GM19240 (cell line): ENCODE measurements at regions not wholly inside any gene's neighbourhood (a gene's known extent, or its start where the extent isn't known, plus 50 kb on each side); places are given as distances from the start of the nearest gene placed in this dataset.
"Not testable (repeated sequence)": the region's sequence is repeated elsewhere in the genome, so short reads cannot be mapped to it uniquely, and the experiment has no call there.

Experiments
- DNase-seq: peaks from one replicate; pipeline ENCODE4 v3.0.0; 2011; ENCODE audit warnings: low spot score; ENCODE audit not compliant: insufficient read length

GRCh38 chr2:215722986-215723630, 287.2 kb upstream of the FN1 start:
- DNase-seq = no peak

DNA sequence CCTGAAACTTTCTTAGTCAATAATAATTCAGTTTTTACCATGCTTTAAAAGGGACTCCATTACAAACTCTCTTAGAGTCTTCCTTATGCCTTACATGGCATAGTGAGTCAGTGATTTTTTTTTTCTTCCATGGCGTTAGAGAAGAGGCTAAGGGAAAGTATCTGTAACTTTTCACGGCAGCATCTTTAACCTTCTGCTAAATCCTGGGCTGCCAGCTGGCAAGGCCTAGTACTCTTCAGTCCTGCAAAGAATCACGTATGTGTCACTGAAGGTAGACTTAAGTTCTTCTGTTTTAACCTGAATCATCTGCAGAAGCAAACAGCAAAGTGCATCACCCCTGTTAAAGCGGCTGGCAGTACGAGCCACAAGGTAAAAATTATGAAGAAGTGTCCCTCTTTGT, 286.3 kb upstream of the FN1 start:
- no peak for DNase-seq

GRCh38 chr2:215721515-215721914, 285.6 kb upstream of the FN1 start:
- not testable (repeated sequence) for DNase-seq

DNA sequence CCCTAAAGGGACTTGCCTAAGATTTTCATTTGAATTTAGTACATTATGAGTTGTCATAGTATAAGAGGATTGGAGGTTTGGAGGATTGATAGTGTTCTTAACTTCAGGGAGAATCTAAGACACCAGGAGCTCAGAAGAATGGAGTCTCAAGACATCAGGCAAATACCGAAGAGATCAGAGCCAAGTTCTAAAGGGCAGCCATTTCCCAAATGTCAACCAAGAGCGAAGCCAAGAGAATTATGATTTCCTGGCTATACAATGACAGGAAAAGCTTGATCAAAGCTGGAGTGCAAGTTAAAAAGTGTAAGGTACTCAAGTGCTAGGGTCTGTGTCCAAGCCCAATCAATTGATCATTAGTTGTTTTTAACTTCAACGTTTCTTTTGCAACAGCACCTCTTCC, 283.0 kb upstream of the FN1 start:
- no peak for DNase-seq

DNA sequence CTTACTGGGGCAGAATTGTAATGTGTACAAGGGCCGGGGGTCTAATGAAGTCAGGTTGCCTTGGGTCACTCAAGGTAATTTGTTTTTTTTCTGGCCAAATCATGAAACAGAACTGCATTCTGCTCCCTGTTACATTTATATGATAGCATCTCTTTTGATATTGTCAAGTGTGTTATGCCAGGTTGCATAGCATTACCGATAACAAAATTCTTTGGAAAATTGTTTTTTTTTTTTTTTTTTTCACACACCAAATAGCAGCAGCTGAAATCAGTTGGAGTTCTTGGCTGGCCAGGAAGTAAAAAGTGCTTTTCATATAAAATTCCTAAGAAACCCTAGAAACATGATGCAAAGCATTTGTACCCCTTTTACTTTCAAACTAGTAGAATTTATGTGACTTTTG, 282.6 kb upstream of the FN1 start:
- no peak for DNase-seq

GRCh38 chr2:215717501-215718381, 281.9 kb upstream of the FN1 start:
- no peak for DNase-seq

- no peak for DNase-seq
These were observed 281.1 kb upstream of the FN1 start for GRCh38 chr2:215716956-215717355.

DNA sequence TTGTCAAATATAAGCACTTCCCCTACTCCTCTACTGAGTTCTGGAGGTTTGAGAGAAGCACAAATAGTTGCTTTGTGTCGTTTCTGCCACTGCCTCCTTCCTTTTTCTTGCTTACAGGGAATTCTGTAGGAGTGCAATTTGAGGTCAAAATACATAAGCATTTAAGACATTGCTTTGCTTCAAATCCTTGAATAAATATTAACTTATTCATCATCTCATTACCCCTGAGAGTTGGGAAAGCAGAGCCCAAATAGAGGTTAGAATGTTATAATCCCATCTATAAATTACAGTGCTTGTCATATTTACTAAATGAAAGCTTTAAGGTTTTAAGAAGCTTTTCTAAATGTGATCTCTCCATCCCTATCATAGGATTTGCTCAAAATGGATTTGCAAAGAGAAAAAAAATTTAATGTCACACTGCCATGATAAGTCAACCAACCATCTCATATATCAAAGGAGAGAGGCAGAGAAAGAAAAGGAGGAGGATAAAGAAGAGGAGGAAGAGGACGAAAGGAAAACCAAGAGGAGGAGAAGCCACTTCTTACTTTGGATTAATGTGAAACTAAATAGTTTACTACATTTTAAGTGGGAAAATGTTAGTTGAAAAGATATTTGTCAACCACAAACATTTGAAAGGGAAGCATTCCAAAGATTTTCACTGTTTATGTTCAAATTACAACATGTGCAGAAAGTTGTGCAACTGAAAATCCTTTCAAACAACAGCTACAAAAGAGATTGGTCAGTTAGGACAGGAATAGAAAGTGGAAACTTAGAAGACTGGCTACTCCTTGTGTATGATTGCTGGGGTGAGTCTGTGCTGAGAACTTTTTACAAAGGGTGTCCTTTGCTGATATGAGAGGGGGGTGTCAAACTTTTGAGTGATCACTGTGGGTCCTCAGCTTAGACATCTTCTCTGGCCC, 277.3 kb upstream of the FN1 start:
- no peak for DNase-seq

DNA sequence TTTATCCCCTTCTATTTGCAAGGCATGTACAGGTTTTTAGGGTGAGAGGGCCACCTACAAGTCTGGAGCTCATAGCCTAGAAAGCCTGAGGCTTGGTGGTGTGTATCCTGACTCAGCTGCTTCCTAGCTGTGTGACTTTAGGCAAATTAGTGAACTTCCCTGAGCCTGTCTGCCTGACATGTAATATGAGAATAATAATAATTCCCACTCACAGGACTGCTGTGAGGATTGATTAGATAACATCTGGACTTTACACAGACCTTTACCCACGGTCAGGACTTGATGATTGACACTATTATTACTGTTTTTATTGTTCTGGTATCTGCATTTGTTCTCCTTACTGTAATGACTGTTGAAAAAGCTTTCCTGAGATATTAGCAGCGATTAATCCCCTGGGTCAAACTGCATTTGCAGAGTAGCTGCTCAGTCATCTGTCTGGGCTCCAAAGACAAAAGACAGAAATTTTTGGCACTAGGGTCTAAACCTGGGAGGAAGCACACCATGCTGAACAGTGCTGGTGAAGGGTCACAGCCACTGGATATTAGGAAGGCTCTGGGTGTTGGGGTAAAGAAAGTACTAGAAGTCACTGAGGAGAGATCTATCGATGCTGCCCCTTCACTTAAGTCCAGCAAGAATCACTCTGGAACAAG, 276.5 kb upstream of the FN1 start:
- no peak for DNase-seq

- DNase-seq = no peak
These were observed 275.7 kb upstream of the FN1 start for GRCh38 chr2:215711471-215712034.

DNA sequence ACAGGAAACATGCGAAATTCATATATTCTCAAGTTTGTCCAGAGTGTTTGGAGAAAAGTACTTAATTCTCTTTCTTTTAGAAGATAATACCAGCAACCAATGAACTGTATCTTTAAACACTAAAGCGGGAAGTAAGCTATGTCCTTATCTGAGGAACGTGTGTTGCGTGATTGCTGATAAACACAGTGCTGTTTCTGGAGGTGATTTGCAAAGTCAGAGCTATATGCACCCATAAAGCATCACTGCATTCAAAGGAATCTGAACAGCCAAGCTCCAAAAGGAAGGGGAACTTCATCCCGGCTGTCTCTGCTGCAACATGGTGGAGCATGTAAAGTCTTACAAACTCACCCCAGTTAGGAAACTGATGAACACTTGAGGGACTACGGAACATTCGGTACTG, 271.7 kb upstream of the FN1 start:
- no peak for DNase-seq

DNA sequence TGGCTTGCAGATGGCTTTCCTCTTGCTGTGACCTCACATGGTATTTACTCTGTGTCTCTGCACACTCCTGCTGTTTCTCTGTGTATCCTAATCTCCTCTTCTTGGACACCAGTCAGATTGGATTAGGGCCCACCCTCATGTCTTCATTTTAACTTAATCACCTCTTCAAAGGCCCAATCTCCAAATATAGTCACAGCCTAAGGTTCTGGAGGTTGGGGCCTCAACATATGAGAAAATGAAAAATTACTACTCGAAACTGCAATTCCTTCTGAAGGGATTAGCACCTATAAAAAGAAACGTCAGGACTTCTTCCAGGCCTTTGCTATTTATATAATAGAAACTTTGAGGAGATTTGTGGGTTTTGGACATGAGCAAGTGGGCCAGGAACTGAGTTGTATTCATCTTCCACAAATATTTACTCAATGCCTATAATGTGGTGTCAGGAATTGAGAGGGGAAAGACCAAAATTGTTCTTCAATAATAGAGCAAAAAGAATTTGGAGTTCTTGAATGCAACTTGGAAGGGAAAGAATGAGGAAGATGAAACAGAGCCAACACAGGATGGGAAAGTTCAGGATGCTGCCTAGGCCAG, 270.0 kb upstream of the FN1 start:
- no peak for DNase-seq

DNA sequence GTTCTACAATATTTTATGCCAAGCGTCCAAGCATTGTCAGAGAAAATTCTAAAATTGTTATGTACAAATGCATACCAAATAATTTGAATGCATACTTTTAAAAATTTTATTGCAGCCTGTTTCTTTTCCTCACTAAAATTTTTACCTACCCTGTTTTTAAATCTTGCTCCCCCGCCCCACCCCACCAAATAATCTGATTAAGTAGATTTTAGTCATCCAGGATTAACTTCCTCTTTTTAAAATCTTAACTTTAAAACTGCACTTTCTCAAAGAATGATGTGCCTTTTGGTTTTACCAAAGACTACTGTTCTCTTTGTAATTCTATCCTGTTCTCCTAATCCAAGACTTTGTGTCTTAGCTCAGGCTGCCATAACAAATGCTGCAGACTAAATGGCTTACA, 269.4 kb upstream of the FN1 start:
- no peak for DNase-seq

GRCh38 chr2:215702116-215702902, 266.4 kb upstream of the FN1 start:
- no peak for DNase-seq

- no peak for DNase-seq
These were observed 264.1 kb upstream of the FN1 start for GRCh38 chr2:215699700-215700538.

DNA sequence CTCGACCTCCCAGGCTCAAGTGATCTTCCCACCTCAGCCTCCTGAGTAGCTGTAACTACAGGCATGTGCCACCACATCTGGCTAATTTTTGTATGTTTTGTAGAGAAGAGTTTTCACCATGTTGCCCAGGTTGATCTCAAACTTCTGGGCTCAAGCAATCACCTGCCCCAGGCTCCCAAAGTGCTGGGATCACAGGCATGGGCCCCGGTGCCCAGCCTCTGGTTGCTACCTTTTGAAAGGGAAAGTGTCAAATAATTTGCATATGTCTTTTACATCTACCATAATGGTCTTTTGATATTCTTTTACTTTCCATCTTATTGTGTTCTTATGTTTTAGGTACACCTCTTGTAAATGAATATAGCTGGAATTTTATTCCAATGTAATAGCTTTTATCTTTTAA, 263.1 kb upstream of the FN1 start:
- DNase-seq = no peak

- DNase-seq = no peak
These were observed 262.7 kb upstream of the FN1 start for GRCh38 chr2:215698566-215698965.

DNA sequence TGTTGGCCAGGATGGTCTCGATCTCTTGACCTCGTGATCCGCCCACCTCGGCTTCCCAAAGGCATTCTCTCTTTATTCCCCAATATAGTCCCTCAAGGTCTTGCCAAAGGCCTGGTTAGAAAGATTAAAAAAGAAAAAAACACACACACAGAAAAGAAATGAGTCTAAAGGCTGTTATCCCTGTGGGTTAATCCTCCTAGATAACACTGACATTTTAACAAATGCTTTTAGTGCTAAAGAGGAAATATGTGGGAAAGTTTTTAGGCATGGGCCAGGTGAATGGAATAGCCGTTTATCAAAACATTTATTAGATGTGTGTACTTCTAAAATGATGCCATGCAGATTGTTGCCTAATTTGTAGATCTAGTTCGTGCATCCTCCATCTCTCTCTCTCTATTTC, 261.6 kb upstream of the FN1 start:
- DNase-seq = no peak

GRCh38 chr2:215697003-215697402, 261.1 kb upstream of the FN1 start:
- DNase-seq = no peak
